A549 (cell line): ENCODE measurements at regions not wholly inside any gene's neighbourhood (a gene's known extent, or its start where the extent isn't known, plus 50 kb on each side); places are given as distances from the start of the nearest gene placed in this dataset.

Experiments used
- ATAC-seq, 2 experiments: fragments of 200-7000 bp in 1 of 2; fragments of >200 bp in 1 of 2; cut with Nextera tagmentation in 1 of 2; cut with Tn5 transposase in 1 of 2; 3 replicates each; pipeline versions ENCODE4 v1.8.0 to v1.9.1; 2018 to 2020; ENCODE audit warnings: mild to moderate bottlenecking in 1 of 2, moderate library complexity in 1 of 2
- CTCF ChIA-PET: fragments of 300-600 bp; sonication (Branson Sonifier 250); formaldehyde crosslinking; extraction: SDS; loops from one replicate; lab custom pipeline; 2021; ENCODE audit warnings: antibody characterized with exemption, inconsistent platforms; lab: Yijun Ruan, JAX
- POLR2A ChIA-PET: fragments of 350-600 bp; formaldehyde crosslinking; extraction: SDS; loops from one replicate; lab custom pipeline; 2021; ENCODE audit warnings: antibody characterized with exemption, inconsistent platforms; lab: Yijun Ruan, JAX
- DNase-seq, 2 experiments: peaks; one replicate each; pipeline versions ENCODE4 v3.0.0 to v3.0.0-alpha.2; 2011 to 2016; ENCODE audit warnings: low read depth in 1 of 2, low spot score in 1 of 2
- FAIRE-seq: peaks from 2 replicates; lab custom pipeline; 2011; peaks lifted over from hg19 to GRCh38; lab: Jason Lieb, UNC
- H3K27ac ChIP-seq, 2 experiments: fragments of >200 bp; sonication (Bioruptor Twin); formaldehyde crosslinking; 3 replicates each; pipeline ENCODE4 v1.5.1; 2016 to 2017
- H3K4me1 ChIP-seq: fragments of >200 bp; sonication (Bioruptor Twin); formaldehyde crosslinking; 3 replicates; pipeline ENCODE4 v1.6.1; 2016
- H3K4me2 ChIP-seq: fragments of >200 bp; sonication (Bioruptor Twin); formaldehyde crosslinking; 3 replicates; pipeline ENCODE4 v1.6.1; 2016
- H3K4me3 ChIP-seq: fragments of >200 bp; sonication (Bioruptor Twin); formaldehyde crosslinking; 3 replicates; pipeline ENCODE4 v1.5.1; 2016
- H3K9me3 ChIP-seq: fragments of >200 bp; sonication (Bioruptor Twin); formaldehyde crosslinking; 3 replicates; pipeline ENCODE4 v1.6.1; 2016
- CBX2 ChIP-seq: fragments of 200-600 bp; sonication (generic); IDR thresholded peaks from 2 replicates; pipeline ENCODE4 v1.6.1; 2016; ENCODE audit warnings: low read depth, mild to moderate bottlenecking, borderline replicate concordance
- CHD2 ChIP-seq: fragments of 150-350 bp; IDR thresholded peaks from 2 replicates; pipeline ENCODE4 v1.6.1; 2014; ENCODE audit warnings: low read length; ENCODE audit not compliant: partially characterized antibody
- CHD4 ChIP-seq: fragments of 200-600 bp; sonication (generic); IDR thresholded peaks from 2 replicates; pipeline ENCODE4 v1.6.1; 2016; ENCODE audit warnings: antibody characterized with exemption, mild to moderate bottlenecking, borderline replicate concordance
- FOSB ChIP-seq: fragments of 250-450 bp; sonication (Bioruptor Pico); IDR thresholded peaks from 2 replicates; pipeline ENCODE4 v1.5.0; 2020; ENCODE audit warnings: mild to moderate bottlenecking, moderate library complexity
- FOXS1 ChIP-seq: fragments of 250-450 bp; sonication (Bioruptor Pico); IDR thresholded peaks from 2 replicates; pipeline ENCODE4 v1.5.0; 2020; ENCODE audit warnings: mild to moderate bottlenecking, moderate library complexity
- HDAC2 ChIP-seq: fragments of 200-600 bp; sonication (generic); IDR thresholded peaks from 2 replicates; pipeline ENCODE4 v1.6.1; 2016
- HMGXB4 ChIP-seq: fragments of 250-450 bp; sonication (Bioruptor Pico); IDR thresholded peaks from 2 replicates; pipeline ENCODE4 v1.5.0; 2021; ENCODE audit warnings: mild to moderate bottlenecking, moderate library complexity, borderline replicate concordance
- HOXA7 ChIP-seq: fragments of 250-450 bp; sonication (Bioruptor Pico); IDR thresholded peaks from 2 replicates; pipeline ENCODE4 v1.5.0; 2020; ENCODE audit warnings: mild to moderate bottlenecking, moderate library complexity
- HOXB13 ChIP-seq: fragments of 250-450 bp; sonication (Bioruptor Pico); IDR thresholded peaks from 2 replicates; pipeline ENCODE4 v1.5.0; 2020; ENCODE audit warnings: low read depth, mild to moderate bottlenecking, moderate library complexity
- HOXB5 ChIP-seq: fragments of 250-450 bp; sonication (Bioruptor Pico); IDR thresholded peaks from 2 replicates; pipeline ENCODE4 v1.5.0; 2020; ENCODE audit warnings: mild to moderate bottlenecking, moderate library complexity
- JUN ChIP-seq, 2 experiments: fragments of >200 bp; sonication (Bioruptor Twin); formaldehyde crosslinking; IDR thresholded peaks; 2 replicates in 1 of 2; 3 replicates in 1 of 2; pipeline ENCODE4 v1.6.1; 2016 to 2017
- MAFK ChIP-seq: fragments of 450-650 bp; IDR thresholded peaks from 2 replicates; pipeline ENCODE4 v1.6.1; 2014; ENCODE audit not compliant: partially characterized antibody
- MAX ChIP-seq: IDR thresholded peaks from 2 replicates; pipeline ENCODE4 v1.6.1; 2012
- NPAS2 ChIP-seq: fragments of 250-450 bp; sonication (Bioruptor Pico); IDR thresholded peaks from 2 replicates; pipeline ENCODE4 v1.8.0; 2022; ENCODE audit warnings: mild to moderate bottlenecking, moderate library complexity, borderline replicate concordance
- PHF8 ChIP-seq: fragments of 200-600 bp; sonication (generic); IDR thresholded peaks from 2 replicates; pipeline ENCODE4 v1.6.1; 2016; ENCODE audit warnings: low read depth, mild to moderate bottlenecking, antibody characterized with exemption, moderate library complexity, borderline replicate concordance
- POLR2AphosphoS2 ChIP-seq: conservative IDR thresholded peaks from 2 replicates; pipeline ENCODE4 v1.6.1; 2012; ENCODE audit warnings: low read length, improper control_type of control experiment, inconsistent platforms
- RARB ChIP-seq: fragments of 250-450 bp; sonication (Bioruptor Pico); IDR thresholded peaks from 2 replicates; pipeline ENCODE4 v1.8.0; 2021; ENCODE audit warnings: mild to moderate bottlenecking, moderate library complexity
- ZC3H11A ChIP-seq: fragments of 450-650 bp; IDR thresholded peaks from 2 replicates; pipeline ENCODE4 v1.6.1; 2014; ENCODE audit warnings: antibody characterized with exemption, mild to moderate bottlenecking
- WGBS: methylation state at CpG from one replicate; pipeline ENCODE4 v1.1.6; 2017; ENCODE audit errors: missing lambda C conversion rate; 5-methylcytosine and 5-hydroxymethylcytosine counted together

- 3% methylated on average over 1 of the region's 1 CpG for WGBS
- POLR2A ChIA-PET = no interaction called here
- no peak for FAIRE-seq
- Histone ChIP-seq H3K4me3 (no peak overlapping the region), H3K4me1 (no peaks in the 10 kb centered on the region), H3K9me3 (no peaks in the 10 kb centered on the region), H3K27ac (no peak overlapping the region), H3K4me2 (no peak overlapping the region)
- TF ChIP-seq CHD2 (no peak), FOXS1 (CRISPR knock-in tag) (no peak), MAFK (no peak), FOSB (CRISPR knock-in tag) (no peak), NPAS2 (no peak), HOXB13 (CRISPR knock-in tag) (no peak), HOXA7 (CRISPR knock-in tag) (no peak), HDAC2 (no peak), PHF8 (no peak), HMGXB4 (CRISPR knock-in tag) (no peak), CHD4 (no peak), RARB (CRISPR knock-in tag) (no peak), ZC3H11A (no peak), JUN (IDR thresholded peaks at IDR 0.05) (no peak), MAX (no peak), HOXB5 (CRISPR knock-in tag) (no peak), CBX2 (no peak), POLR2AphosphoS2 (no peak)
- DNase-seq = no peak
- no peak for ATAC-seq
- CTCF ChIA-PET = no interaction called here
These were observed 57.9 kb upstream of the SPHKAP start for GRCh38 chr2:228239207-228239906.
